ENCODE measurements at regions not wholly inside any gene's neighbourhood (a gene's known extent, or its start where the extent isn't known, plus 50 kb on each side); places are given as distances from the start of the nearest gene placed in this dataset.

DNA sequence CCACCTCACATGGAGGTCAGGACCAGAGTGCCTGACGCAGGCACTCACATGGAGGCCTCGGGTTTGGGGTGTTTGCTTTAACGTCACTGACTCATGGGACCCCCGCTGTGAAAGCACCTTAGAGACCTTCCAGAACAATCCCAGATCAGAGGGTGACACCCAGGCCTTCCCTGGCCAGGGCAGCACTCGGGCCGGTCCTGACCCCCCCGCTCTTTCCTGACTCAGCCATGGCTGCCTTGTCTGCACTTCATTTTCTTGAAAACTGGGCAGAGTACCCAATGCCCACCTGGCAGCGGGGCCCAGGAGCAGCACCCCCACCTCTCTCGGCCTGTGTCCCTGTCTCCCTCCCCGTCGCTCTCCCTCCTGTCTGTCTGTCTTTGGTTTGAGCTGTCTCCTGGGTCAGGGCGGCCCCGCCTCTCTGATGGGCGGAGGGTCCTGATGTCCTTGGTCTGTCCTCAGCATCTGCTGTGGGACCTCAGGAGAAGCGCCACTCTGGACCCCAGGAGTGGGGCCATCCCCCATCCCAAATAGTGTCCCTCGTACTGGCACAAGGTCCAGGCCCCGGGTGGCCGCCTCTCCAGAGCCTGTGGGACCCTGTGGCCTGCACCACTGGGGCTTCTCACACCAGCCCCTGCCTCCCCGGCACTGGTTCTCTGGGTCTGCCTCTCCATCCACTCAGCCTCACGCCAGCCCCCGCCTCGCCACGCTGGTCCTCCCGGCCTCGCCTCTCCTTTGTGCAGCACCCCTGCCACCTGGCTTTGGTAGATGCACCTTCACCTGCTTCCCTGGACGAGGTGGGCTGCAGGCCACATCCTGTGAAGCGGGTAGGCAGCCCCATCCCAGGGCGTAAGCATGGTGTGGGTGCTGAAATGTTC lies 55.9 kb upstream of the ZNF469 start:
- CTCF ChIA-PET = no interaction called here
- BruUV-seq (replicated peaks) = no TSS peak
- H3K9me3 Mint-ChIP-seq (ENCODE audit: low read depth, unreplicated experiment) = no peaks in the 10 kb centered on the region
- H3K27me3 Mint-ChIP-seq (ENCODE audit: unreplicated experiment) = no peaks in the 10 kb centered on the region
- DNase-seq = no peak
- H3K4me3 Mint-ChIP-seq (ENCODE audit: low read depth, unreplicated experiment) = no peak overlapping the region
- TF ChIP-seq, protein P1, sequence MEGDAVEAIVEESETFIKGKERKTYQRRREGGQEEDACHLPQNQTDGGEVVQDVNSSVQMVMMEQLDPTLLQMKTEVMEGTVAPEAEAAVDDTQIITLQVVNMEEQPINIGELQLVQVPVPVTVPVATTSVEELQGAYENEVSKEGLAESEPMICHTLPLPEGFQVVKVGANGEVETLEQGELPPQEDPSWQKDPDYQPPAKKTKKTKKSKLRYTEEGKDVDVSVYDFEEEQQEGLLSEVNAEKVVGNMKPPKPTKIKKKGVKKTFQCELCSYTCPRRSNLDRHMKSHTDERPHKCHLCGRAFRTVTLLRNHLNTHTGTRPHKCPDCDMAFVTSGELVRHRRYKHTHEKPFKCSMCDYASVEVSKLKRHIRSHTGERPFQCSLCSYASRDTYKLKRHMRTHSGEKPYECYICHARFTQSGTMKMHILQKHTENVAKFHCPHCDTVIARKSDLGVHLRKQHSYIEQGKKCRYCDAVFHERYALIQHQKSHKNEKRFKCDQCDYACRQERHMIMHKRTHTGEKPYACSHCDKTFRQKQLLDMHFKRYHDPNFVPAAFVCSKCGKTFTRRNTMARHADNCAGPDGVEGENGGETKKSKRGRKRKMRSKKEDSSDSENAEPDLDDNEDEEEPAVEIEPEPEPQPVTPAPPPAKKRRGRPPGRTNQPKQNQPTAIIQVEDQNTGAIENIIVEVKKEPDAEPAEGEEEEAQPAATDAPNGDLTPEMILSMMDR (IDR thresholded peaks at IDR 0.05; ENCODE audit: unreplicated experiment) = no peak
- H3K36me3 Mint-ChIP-seq (ENCODE audit: insufficient read depth, unreplicated experiment) = peaks cover 5% of the 10 kb centered on the region
- H3K27ac Mint-ChIP-seq (ENCODE audit: unreplicated experiment) = no peak overlapping the region
- H3K4me1 Mint-ChIP-seq (ENCODE audit: low read depth, unreplicated experiment) = no peaks in the 10 kb centered on the region
- intact Hi-C loops (cut with micrococcal nuclease; ENCODE audit: unreplicated experiment) = no loop called here

GRCh38 chr16:88327561-88328312 lies 55.0 kb upstream of the ZNF469 start:
- H3K36me3 Mint-ChIP-seq (ENCODE audit: insufficient read depth, unreplicated experiment) = peaks cover 5% of the 10 kb centered on the region

GRCh38 chr16:88328313-88328980 lies 54.3 kb upstream of the ZNF469 start:
- Mint-ChIP-seq H3K27ac (ENCODE audit: unreplicated experiment) (no peak overlapping the region), H3K4me1 (ENCODE audit: low read depth, unreplicated experiment) (peaks cover 1% of the 10 kb centered on the region), H3K36me3 (ENCODE audit: insufficient read depth, unreplicated experiment) (peaks cover 5% of the 10 kb centered on the region), H3K27me3 (ENCODE audit: unreplicated experiment) (no peaks in the 10 kb centered on the region), H3K9me3 (ENCODE audit: low read depth, unreplicated experiment) (no peaks in the 10 kb centered on the region), H3K4me3 (ENCODE audit: low read depth, unreplicated experiment) (no peak overlapping the region)
- TF ChIP-seq, protein P1 (IDR thresholded peaks at IDR 0.05; ENCODE audit: unreplicated experiment) = no peak
- CTCF ChIA-PET = no interaction called here
- intact Hi-C loops (cut with micrococcal nuclease; ENCODE audit: unreplicated experiment) = no loop called here
- no TSS peak for BruUV-seq (replicated peaks)
- DNase-seq = no peak

More at GRCh38 chr16:88327561-88328312, 55.0 kb upstream of the ZNF469 start:
- no peak overlapping the region for H3K27ac Mint-ChIP-seq (ENCODE audit: unreplicated experiment)
- TF ChIP-seq, protein P1 (IDR thresholded peaks at IDR 0.05; ENCODE audit: unreplicated experiment) = no peak
- intact Hi-C loops (cut with micrococcal nuclease; ENCODE audit: unreplicated experiment) = no loop called here
- no peak for DNase-seq
- no peaks in the 10 kb centered on the region for H3K9me3 Mint-ChIP-seq (ENCODE audit: low read depth, unreplicated experiment)
- BruUV-seq (replicated peaks) = no TSS peak
- H3K4me3 Mint-ChIP-seq (ENCODE audit: low read depth, unreplicated experiment) = no peak overlapping the region
- no peaks in the 10 kb centered on the region for H3K27me3 Mint-ChIP-seq (ENCODE audit: unreplicated experiment)
- CTCF ChIA-PET = no interaction called here
- H3K4me1 Mint-ChIP-seq (ENCODE audit: low read depth, unreplicated experiment) = no peaks in the 10 kb centered on the region

- intact Hi-C loops (cut with micrococcal nuclease; ENCODE audit: unreplicated experiment) = no loop called here
- Mint-ChIP-seq H3K4me1 (ENCODE audit: low read depth, unreplicated experiment) (peaks cover 17% of the 10 kb centered on the region), H3K27ac (ENCODE audit: unreplicated experiment) (no peak overlapping the region), H3K9me3 (ENCODE audit: low read depth, unreplicated experiment) (no peaks in the 10 kb centered on the region), H3K4me3 (ENCODE audit: low read depth, unreplicated experiment) (no peak overlapping the region), H3K27me3 (ENCODE audit: unreplicated experiment) (no peaks in the 10 kb centered on the region), H3K36me3 (ENCODE audit: insufficient read depth, unreplicated experiment) (peaks cover 10% of the 10 kb centered on the region)
- DNase-seq = no peak
- no TSS peak for BruUV-seq (replicated peaks)
- TF ChIP-seq, protein P1 (IDR thresholded peaks at IDR 0.05; ENCODE audit: unreplicated experiment) = no peak
- CTCF ChIA-PET = no interaction called here
Measured at GRCh38 chr16:88329726-88330700, 52.7 kb upstream of the ZNF469 start.
